ENCODE measurements at regions not wholly inside any gene's neighbourhood (a gene's known extent, or its start where the extent isn't known, plus 50 kb on each side); places are given as distances from the start of the nearest gene placed in this dataset.

GRCh38 chr12:77606348-77606747 lies 224.3 kb upstream of the NAV3 start:
- no peak for TF ChIP-seq CTCF (IDR thresholded peaks at IDR 0.05)

DNA sequence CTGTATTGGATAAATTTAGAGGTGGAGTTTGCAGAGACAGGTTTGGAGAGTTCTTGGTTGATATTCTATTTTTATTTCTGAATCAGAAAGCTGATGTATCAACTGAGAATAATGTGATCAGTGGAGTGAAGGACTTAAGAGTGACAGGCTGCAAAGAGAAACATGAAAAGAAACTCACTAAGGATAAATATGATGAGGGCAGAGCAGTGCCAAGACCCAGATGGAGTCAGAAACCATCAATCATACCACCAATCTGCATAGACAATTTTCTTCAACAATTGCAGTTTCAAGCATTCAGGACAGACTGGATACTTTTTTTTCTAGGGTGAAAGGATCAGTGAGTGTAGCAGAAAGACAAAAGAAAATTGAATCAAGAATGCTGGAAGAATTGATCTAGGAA lies 226.7 kb upstream of the NAV3 start:
- Histone ChIP-seq H3K9me3 (no peaks in the 10 kb centered on the region), H3K27me3 (ENCODE audit: low read depth) (no peaks in the 10 kb centered on the region), H3K27ac (no peak overlapping the region), H3K4me3 (no peak overlapping the region), H3K4me1 (no peaks in the 10 kb centered on the region), H3K36me3 (no peaks in the 10 kb centered on the region)
- no peak for TF ChIP-seq CTCF (IDR thresholded peaks at IDR 0.05)
- intact Hi-C loops (cut with DNase I): no loop called here
- no peak for ATAC-seq
- DNase-seq: no peak

More at GRCh38 chr12:77606348-77606747, 224.3 kb upstream of the NAV3 start:
- DNase-seq: no peak
- no peaks in the 10 kb centered on the region for H3K9me3 ChIP-seq
- no peak overlapping the region for H3K27ac ChIP-seq
- H3K4me1 ChIP-seq: no peaks in the 10 kb centered on the region
- intact Hi-C loops (cut with DNase I): no loop called here
- no peak for ATAC-seq
- H3K4me3 ChIP-seq: no peak overlapping the region
- no peaks in the 10 kb centered on the region for H3K36me3 ChIP-seq
- no peaks in the 10 kb centered on the region for H3K27me3 ChIP-seq (ENCODE audit: low read depth)

GRCh38 chr12:77601069-77601468 lies 229.6 kb upstream of the NAV3 start:
- no peaks in the 10 kb centered on the region for H3K9me3 ChIP-seq
- TF ChIP-seq CTCF (IDR thresholded peaks at IDR 0.05): no peak
- no peaks in the 10 kb centered on the region for H3K27me3 ChIP-seq (ENCODE audit: low read depth)
- H3K4me3 ChIP-seq: no peak overlapping the region
- H3K27ac ChIP-seq: no peak overlapping the region
- no peak for ATAC-seq
- intact Hi-C loops (cut with DNase I): no loop called here
- no peak for DNase-seq
- H3K36me3 ChIP-seq: no peaks in the 10 kb centered on the region
- no peaks in the 10 kb centered on the region for H3K4me1 ChIP-seq

DNA sequence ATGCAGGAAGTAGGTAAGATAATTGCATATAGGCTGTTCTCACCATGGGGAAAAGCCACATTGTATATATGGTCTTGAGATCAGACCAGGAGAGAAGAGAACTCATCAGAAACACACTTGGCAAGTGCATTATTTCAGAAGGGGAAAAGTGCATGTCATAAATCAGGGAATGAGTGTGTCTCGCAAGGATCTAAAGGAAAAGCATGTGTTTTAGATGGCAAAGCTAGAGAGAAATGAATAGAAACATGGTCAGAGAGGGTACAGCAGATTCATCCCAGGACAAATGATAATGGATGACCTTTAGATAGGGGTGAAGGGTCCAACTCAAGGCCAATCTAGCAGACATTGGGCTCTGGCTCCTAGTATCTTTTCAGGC lies 230.2 kb upstream of the NAV3 start:
- Histone ChIP-seq H3K27ac (no peak overlapping the region), H3K9me3 (no peaks in the 10 kb centered on the region), H3K36me3 (no peaks in the 10 kb centered on the region), H3K4me1 (no peaks in the 10 kb centered on the region), H3K4me3 (no peak overlapping the region), H3K27me3 (ENCODE audit: low read depth) (no peaks in the 10 kb centered on the region)
- ATAC-seq: no peak
- no peak for DNase-seq
- TF ChIP-seq CTCF (IDR thresholded peaks at IDR 0.05): no peak
- intact Hi-C loops (cut with DNase I): no loop called here

- Histone ChIP-seq H3K27ac (no peak overlapping the region), H3K4me3 (no peak overlapping the region), H3K4me1 (no peaks in the 10 kb centered on the region), H3K27me3 (ENCODE audit: low read depth) (no peaks in the 10 kb centered on the region), H3K9me3 (no peaks in the 10 kb centered on the region), H3K36me3 (no peaks in the 10 kb centered on the region)
- intact Hi-C loops (cut with DNase I): no loop called here
- no peak for TF ChIP-seq CTCF (IDR thresholded peaks at IDR 0.05)
- DNase-seq (no peak), ATAC-seq (no peak)
Measured at GRCh38 chr12:77599782-77600467, 230.8 kb upstream of the NAV3 start.

Measured in lower lobe of right lung (tissue), 2 donors.